DOHH2 (cell line): ENCODE measurements at regions not wholly inside any gene's neighbourhood (a gene's known extent, or its start where the extent isn't known, plus 50 kb on each side); places are given as distances from the start of the nearest gene placed in this dataset.

Source experiments
- CTCF ChIP-seq: fragments of 200-600 bp; sonication (generic); IDR thresholded peaks from one replicate; pipeline ENCODE4 v1.5.1; 2014; ENCODE audit warnings: antibody characterized with exemption, mild to moderate bottlenecking, low read depth, low read length; ENCODE audit not compliant: poor library complexity, severe bottlenecking
- EZH2phosphoT487 ChIP-seq: fragments of 200-600 bp; sonication (generic); IDR thresholded peaks from 2 replicates; pipeline ENCODE4 v1.6.1; 2017; ENCODE audit warnings: borderline replicate concordance, mild to moderate bottlenecking, antibody characterized with exemption, low read length, moderate library complexity, mixed read lengths

- no peak for TF ChIP-seq CTCF
- TF ChIP-seq EZH2phosphoT487 = no peak
These were observed 719.2 kb upstream of the MBL2 start for GRCh38 chr10:53491774-53492173.
